SK-MEL-5 (cell line): ENCODE measurements at regions not wholly inside any gene's neighbourhood (a gene's known extent, or its start where the extent isn't known, plus 50 kb on each side); places are given as distances from the start of the nearest gene placed in this dataset.

Source experiments
- DNase-seq: peaks from one replicate; pipeline ENCODE4 v3.0.0-alpha.2; 2016; ENCODE audit warnings: low read depth, low spot score
- in situ Hi-C: cut with HindIII; loops from 2 replicates; pipeline ENCODE4 v1.10.0; 2016; ENCODE audit warnings: low sequenced_read_pairs, high pct_unique_total_duplicates, low pct_unique_long_range_greater_than_20kb

- no peak for DNase-seq
Measured at GRCh38 chr20:61037498-61037897, 214.6 kb upstream of the CDH4 start.

DNA sequence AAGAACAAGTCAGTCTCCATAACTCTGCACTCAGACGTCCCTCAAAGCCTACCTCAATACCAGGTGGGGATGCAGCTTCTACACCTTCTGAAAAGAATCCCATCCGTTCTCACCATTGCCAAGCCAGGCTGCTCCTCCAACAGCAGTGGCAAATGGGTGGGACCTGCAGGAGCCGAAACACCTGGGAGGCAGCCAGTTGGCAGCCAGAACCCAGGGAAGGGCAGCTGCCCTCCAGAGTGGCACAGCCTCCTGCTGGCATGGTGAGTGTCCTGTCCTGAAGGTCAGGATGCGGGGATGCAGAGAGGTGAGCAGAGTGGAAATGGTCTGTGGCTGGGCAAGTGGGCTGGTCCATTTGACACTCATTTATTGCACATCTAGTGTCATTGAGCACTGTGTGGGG lies 210.6 kb upstream of the CDH4 start:
- DNase-seq = no peak
- in situ Hi-C loops = no loop called here

More at GRCh38 chr20:61037498-61037897, 214.6 kb upstream of the CDH4 start:
- in situ Hi-C loops = no loop called here

DNA sequence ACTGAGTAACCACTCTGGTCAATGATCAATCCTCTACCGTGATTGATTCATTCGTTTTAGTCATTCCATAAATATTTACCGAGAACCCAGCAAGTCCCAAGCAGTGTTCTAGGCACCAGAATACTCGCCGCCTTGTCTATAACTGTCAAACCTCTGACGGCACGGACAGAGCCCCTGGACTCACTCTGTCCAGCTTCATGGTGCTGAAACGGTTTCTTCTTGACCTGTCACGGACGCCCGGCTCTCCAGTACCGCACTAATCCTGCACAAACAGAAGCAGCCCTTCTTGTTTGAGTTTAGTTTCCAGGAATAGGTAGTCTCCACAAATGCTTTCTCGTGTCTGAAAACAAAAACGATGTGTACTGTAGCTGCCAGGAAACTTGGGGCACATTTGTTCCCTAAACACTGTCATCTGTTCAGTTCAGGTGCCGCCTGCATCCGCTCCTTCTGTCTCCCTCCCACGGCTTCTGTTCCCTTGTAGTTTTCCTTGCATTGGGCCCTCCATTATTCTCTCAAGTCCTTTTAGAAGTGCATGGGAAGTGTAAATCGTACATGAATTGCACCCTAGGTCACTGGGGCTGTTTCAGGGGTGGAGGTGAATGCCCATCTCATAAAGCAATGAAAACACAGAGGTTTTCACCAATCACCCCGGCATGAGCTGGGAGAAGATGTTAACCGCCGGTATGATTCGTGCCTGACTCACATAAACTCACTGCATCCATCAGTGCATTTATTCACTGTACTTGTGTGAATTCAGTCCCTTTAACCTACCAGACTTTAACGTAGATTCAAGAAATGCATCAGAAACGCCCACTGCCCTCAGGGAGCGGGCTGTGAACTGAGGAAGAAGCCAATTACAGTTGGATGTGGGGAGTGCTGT lies 209.3 kb upstream of the CDH4 start:
- no peak for DNase-seq
- in situ Hi-C loops = no loop called here

- no peak for DNase-seq
- in situ Hi-C loops = no loop called here
Measured at GRCh38 chr20:61043681-61044080, 208.4 kb upstream of the CDH4 start.

DNA sequence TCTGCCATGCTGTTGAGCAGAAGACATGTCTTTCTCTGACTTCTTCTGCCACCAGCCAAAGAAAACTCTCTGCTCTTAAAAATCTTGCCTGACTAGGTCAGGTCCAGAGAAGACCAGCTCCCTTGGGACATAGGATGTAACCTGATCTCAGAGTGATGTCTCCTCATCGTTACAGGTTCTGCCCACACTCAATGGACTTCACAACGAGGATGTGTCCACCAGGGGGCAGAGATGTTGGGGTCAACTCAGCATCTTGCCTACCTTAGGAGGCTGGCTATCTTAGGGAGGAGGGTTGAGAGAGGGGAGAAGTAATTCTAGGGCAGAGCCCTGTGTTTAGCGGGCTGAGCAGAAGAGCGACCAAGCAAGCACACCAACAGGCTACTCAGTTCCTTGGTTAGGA lies 207.6 kb upstream of the CDH4 start:
- in situ Hi-C loops = no loop called here
- DNase-seq = peak; percentile 46

DNA sequence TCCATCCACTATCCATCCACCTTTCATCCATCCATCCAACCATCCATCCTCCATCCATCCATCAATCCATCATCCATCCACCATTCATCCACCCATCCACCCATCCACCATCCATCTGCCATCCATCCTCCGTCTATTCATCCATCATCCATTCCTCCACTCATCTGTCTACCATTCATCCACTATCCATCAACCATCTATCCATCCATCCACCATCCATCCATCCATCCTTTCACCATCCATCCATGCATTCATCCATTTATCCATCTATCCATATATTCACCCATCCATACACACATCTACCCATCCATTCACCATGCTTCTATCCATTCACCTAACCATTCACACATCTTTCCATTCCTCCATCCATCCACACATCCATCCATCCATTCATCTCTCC lies 207.0 kb upstream of the CDH4 start:
- in situ Hi-C loops = no loop called here
- DNase-seq = no peak

GRCh38 chr20:61045876-61046585 lies 206.0 kb upstream of the CDH4 start:
- DNase-seq = no peak
- in situ Hi-C loops = no loop called here

DNA sequence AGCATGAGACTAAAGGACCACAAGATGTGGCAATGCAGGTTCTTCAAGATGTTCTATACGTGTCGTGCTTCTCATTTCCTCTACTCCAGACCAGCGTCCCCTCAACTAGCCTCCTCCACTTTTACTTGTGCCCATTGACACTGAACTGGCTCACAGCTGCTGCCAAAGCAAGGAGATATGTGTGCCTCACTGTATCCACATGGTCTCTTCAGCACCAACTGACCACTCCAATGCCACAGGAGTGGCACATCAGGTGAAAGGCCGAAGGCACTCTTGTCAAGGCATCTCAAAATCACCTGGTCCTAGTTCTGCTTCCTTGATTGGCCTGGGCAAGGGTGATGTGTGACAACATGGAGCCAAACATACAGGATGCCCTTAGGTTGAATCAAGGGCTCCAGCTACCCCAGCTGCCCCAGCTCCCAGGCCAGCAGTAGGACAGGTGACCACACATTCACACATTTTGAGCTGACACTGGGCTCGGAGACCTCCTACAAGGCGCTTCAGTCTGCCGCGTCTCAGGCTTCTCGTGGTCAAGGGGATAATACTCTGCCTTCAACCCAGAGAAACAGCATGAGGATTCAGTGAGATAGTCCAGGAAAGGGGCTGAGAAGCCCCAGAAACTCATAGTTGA lies 205.2 kb upstream of the CDH4 start:
- in situ Hi-C loops = no loop called here

GRCh38 chr20:61047515-61047914 lies 204.5 kb upstream of the CDH4 start:
- in situ Hi-C loops = no loop called here
- no peak for DNase-seq

More for the DNA sequence above, 205.2 kb upstream of the CDH4 start:
- DNase-seq = no peak

DNA sequence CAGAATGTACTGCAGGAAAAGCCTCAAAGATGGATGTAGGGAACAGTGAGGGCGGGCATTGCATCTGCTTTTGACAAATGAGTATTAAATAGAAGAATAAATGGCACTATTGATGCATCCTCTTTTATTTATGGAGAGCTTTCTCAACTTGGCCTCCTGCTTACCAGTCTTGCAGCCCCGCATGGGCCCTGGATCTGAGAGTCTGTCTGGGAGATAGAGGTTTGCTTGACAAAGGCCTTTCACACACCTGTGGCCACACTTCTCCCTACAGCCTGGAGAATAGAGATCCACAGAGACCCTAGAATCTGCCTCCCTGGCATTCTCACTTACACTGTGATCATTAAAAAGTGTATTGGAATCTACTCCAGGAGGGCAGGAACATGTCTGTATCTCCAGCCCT lies 203.8 kb upstream of the CDH4 start:
- in situ Hi-C loops = no loop called here
- no peak for DNase-seq

GRCh38 chr20:61049684-61050083 lies 202.4 kb upstream of the CDH4 start:
- in situ Hi-C loops = no loop called here

GRCh38 chr20:61050336-61050890 lies 201.6 kb upstream of the CDH4 start:
- in situ Hi-C loops = no loop called here
- no peak for DNase-seq

More at GRCh38 chr20:61049684-61050083, 202.4 kb upstream of the CDH4 start:
- no peak for DNase-seq

- DNase-seq = no peak
- in situ Hi-C loops = no loop called here
Measured at GRCh38 chr20:61052195-61052750, 199.8 kb upstream of the CDH4 start.

GRCh38 chr20:61052776-61053442 lies 199.2 kb upstream of the CDH4 start:
- no peak for DNase-seq
- in situ Hi-C loops = no loop called here

- DNase-seq = no peak
- in situ Hi-C loops = no loop called here
Measured at GRCh38 chr20:61053487-61053886, 198.6 kb upstream of the CDH4 start.

DNA sequence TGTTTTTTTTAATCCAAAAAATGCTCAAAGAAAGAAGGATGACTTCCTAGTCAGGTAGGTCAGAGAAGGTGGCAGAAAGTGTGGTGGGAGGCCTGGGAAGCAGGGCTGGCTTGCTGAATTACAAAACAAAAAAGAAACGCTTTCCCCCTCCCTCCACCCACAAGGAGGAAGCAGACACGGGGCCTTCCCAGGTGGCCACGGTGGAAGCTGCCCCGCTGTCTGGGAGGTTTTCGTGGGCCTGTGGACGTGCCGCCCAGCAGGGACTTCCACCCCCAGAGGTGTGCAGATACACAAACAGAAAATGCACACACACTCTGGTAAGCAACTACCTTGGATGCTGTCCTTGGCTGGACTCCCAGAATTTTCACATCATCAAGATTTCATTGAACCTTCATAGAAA lies 198.2 kb upstream of the CDH4 start:
- in situ Hi-C loops = no loop called here
- DNase-seq = no peak

GRCh38 chr20:61054411-61054810 lies 197.7 kb upstream of the CDH4 start:
- in situ Hi-C loops = no loop called here
- DNase-seq = no peak
